Ishikawa (cell line): ENCODE measurements at regions not wholly inside any gene's neighbourhood (a gene's known extent, or its start where the extent isn't known, plus 50 kb on each side); places are given as distances from the start of the nearest gene placed in this dataset.

ENCODE experiments used
- CEBPB ChIP-seq: IDR thresholded peaks from 2 replicates; pipeline ENCODE4 v1.6.1; 2012
- EP300 ChIP-seq: IDR thresholded peaks from 2 replicates; pipeline ENCODE4 v1.6.1; 2012; ENCODE audit warnings: borderline replicate concordance
- MAX ChIP-seq: IDR thresholded peaks from 2 replicates; pipeline ENCODE4 v1.6.1; 2012
- RAD21 ChIP-seq: IDR thresholded peaks from 2 replicates; pipeline ENCODE4 v1.6.1; 2012; ENCODE audit warnings: low read depth
- YY1 ChIP-seq: IDR thresholded peaks from 2 replicates; pipeline ENCODE4 v1.6.1; 2012; ENCODE audit warnings: low read depth

GRCh38 chr1:94628499-94628843 lies 86.9 kb upstream of the F3 start:
- no peak for TF ChIP-seq CEBPB
- no peak for TF ChIP-seq RAD21
- no peak for TF ChIP-seq EP300
- no peak for TF ChIP-seq MAX
- TF ChIP-seq YY1 = no peak
